Dendritic cell treated with granulocyte-macrophage colony-stimulating factor and Interleukin-4, amounts not matched to agents 40 ng/mL and 50 ng/mL, for 4 days (primary cell): ENCODE measurements at regions not wholly inside any gene's neighbourhood (a gene's known extent, or its start where the extent isn't known, plus 50 kb on each side); places are given as distances from the start of the nearest gene placed in this dataset.

Source experiments
- H3K27ac Mint-ChIP-seq: one replicate; pipeline ENCODE4 v1.8.0; 2022; ENCODE audit warnings: mild to moderate bottlenecking, mixed read lengths
- H3K27me3 Mint-ChIP-seq: one replicate; pipeline ENCODE4 v1.8.0; 2022; ENCODE audit warnings: mild to moderate bottlenecking, mixed read lengths
- H3K36me3 Mint-ChIP-seq: one replicate; pipeline ENCODE4 v1.8.0; 2022; ENCODE audit warnings: low read depth, mixed read lengths
- H3K4me1 Mint-ChIP-seq: one replicate; pipeline ENCODE4 v1.8.0; 2022; ENCODE audit warnings: low read depth, mixed read lengths
- H3K4me3 Mint-ChIP-seq: one replicate; pipeline ENCODE4 v1.8.0; 2022; ENCODE audit warnings: mild to moderate bottlenecking, moderate library complexity, mixed read lengths
- H3K9me3 Mint-ChIP-seq: one replicate; pipeline ENCODE4 v1.8.0; 2022; ENCODE audit warnings: mixed read lengths
- intact Hi-C: fragments of 100-400 bp; cut with micrococcal nuclease; formaldehyde crosslinking; loops from one replicate; pipeline ENCODE4 v1.15.0; 2022

- Mint-ChIP-seq H3K4me1 (no peaks in the 10 kb centered on the region), H3K4me3 (no peak overlapping the region), H3K27me3 (no peaks in the 10 kb centered on the region), H3K9me3 (peaks cover 8% of the 10 kb centered on the region), H3K27ac (no peak overlapping the region), H3K36me3 (no peaks in the 10 kb centered on the region)
- intact Hi-C loops, result no loop called here
Observed at GRCh38 chr13:62635161-62635560, 1219.5 kb upstream of the PCDH20 start.

- intact Hi-C loops, result no loop called here
- H3K9me3 Mint-ChIP-seq, result peaks cover 8% of the 10 kb centered on the region
- no peaks in the 10 kb centered on the region for H3K36me3 Mint-ChIP-seq
- H3K4me1 Mint-ChIP-seq, result no peaks in the 10 kb centered on the region
- H3K4me3 Mint-ChIP-seq, result no peak overlapping the region
- no peak overlapping the region for H3K27ac Mint-ChIP-seq
- no peaks in the 10 kb centered on the region for H3K27me3 Mint-ChIP-seq
Observed at GRCh38 chr13:62633448-62633847, 1217.8 kb upstream of the PCDH20 start.

- no peak overlapping the region for H3K4me3 Mint-ChIP-seq
Observed at GRCh38 chr13:62631619-62632018, 1216.0 kb upstream of the PCDH20 start.

GRCh38 chr13:62631124-62631523 lies 1215.5 kb upstream of the PCDH20 start:
- H3K4me3 Mint-ChIP-seq, result no peak overlapping the region
- intact Hi-C loops, result no loop called here
- no peaks in the 10 kb centered on the region for H3K27me3 Mint-ChIP-seq
- H3K27ac Mint-ChIP-seq, result no peak overlapping the region
- no peaks in the 10 kb centered on the region for H3K4me1 Mint-ChIP-seq
- no peaks in the 10 kb centered on the region for H3K36me3 Mint-ChIP-seq
- H3K9me3 Mint-ChIP-seq, result no peaks in the 10 kb centered on the region

More at GRCh38 chr13:62631619-62632018, 1216.0 kb upstream of the PCDH20 start:
- intact Hi-C loops, result no loop called here
- no peaks in the 10 kb centered on the region for H3K36me3 Mint-ChIP-seq
- H3K27ac Mint-ChIP-seq, result no peak overlapping the region
- peaks cover 2% of the 10 kb centered on the region for H3K9me3 Mint-ChIP-seq
- H3K4me1 Mint-ChIP-seq, result no peaks in the 10 kb centered on the region
- H3K27me3 Mint-ChIP-seq, result no peaks in the 10 kb centered on the region

- no peak overlapping the region for H3K4me3 Mint-ChIP-seq
- no peaks in the 10 kb centered on the region for H3K27me3 Mint-ChIP-seq
- no peaks in the 10 kb centered on the region for H3K36me3 Mint-ChIP-seq
- peaks cover 11% of the 10 kb centered on the region for H3K9me3 Mint-ChIP-seq
- H3K4me1 Mint-ChIP-seq, result no peaks in the 10 kb centered on the region
- no peak overlapping the region for H3K27ac Mint-ChIP-seq
- intact Hi-C loops, result no loop called here
Observed at GRCh38 chr13:62629618-62630017, 1214.0 kb upstream of the PCDH20 start.

- H3K27me3 Mint-ChIP-seq, result no peaks in the 10 kb centered on the region
- no peak overlapping the region for H3K27ac Mint-ChIP-seq
- no peaks in the 10 kb centered on the region for H3K4me1 Mint-ChIP-seq
Observed at GRCh38 chr13:62627226-62627625, 1211.6 kb upstream of the PCDH20 start.

GRCh38 chr13:62626771-62627170 lies 1211.1 kb upstream of the PCDH20 start:
- Mint-ChIP-seq H3K4me3 (no peak overlapping the region), H3K27ac (no peak overlapping the region), H3K9me3 (peaks cover 11% of the 10 kb centered on the region), H3K36me3 (no peaks in the 10 kb centered on the region), H3K27me3 (no peaks in the 10 kb centered on the region), H3K4me1 (no peaks in the 10 kb centered on the region)
- intact Hi-C loops, result no loop called here

More at GRCh38 chr13:62627226-62627625, 1211.6 kb upstream of the PCDH20 start:
- H3K36me3 Mint-ChIP-seq, result no peaks in the 10 kb centered on the region
- peaks cover 11% of the 10 kb centered on the region for H3K9me3 Mint-ChIP-seq
- no peak overlapping the region for H3K4me3 Mint-ChIP-seq
- intact Hi-C loops, result no loop called here

- H3K27me3 Mint-ChIP-seq, result no peaks in the 10 kb centered on the region
- intact Hi-C loops, result no loop called here
- H3K9me3 Mint-ChIP-seq, result peaks cover 20% of the 10 kb centered on the region
- no peaks in the 10 kb centered on the region for H3K36me3 Mint-ChIP-seq
- H3K4me1 Mint-ChIP-seq, result no peaks in the 10 kb centered on the region
- H3K4me3 Mint-ChIP-seq, result no peak overlapping the region
- H3K27ac Mint-ChIP-seq, result no peak overlapping the region
Observed at GRCh38 chr13:62625214-62625881, 1209.7 kb upstream of the PCDH20 start.

GRCh38 chr13:62613819-62614218 lies 1198.2 kb upstream of the PCDH20 start:
- Mint-ChIP-seq H3K27me3 (no peaks in the 10 kb centered on the region), H3K36me3 (no peaks in the 10 kb centered on the region), H3K27ac (no peak overlapping the region), H3K4me1 (no peaks in the 10 kb centered on the region), H3K9me3 (peaks cover 23% of the 10 kb centered on the region), H3K4me3 (no peak overlapping the region)
- intact Hi-C loops, result no loop called here

GRCh38 chr13:62611343-62611742 lies 1195.7 kb upstream of the PCDH20 start:
- peaks cover 43% of the 10 kb centered on the region for H3K9me3 Mint-ChIP-seq
- H3K27me3 Mint-ChIP-seq, result no peaks in the 10 kb centered on the region
- no peak overlapping the region for H3K27ac Mint-ChIP-seq
- H3K4me1 Mint-ChIP-seq, result no peaks in the 10 kb centered on the region
- no peak overlapping the region for H3K4me3 Mint-ChIP-seq
- intact Hi-C loops, result no loop called here
- no peaks in the 10 kb centered on the region for H3K36me3 Mint-ChIP-seq

GRCh38 chr13:62598708-62599107 lies 1183.1 kb upstream of the PCDH20 start:
- H3K4me1 Mint-ChIP-seq, result no peaks in the 10 kb centered on the region
- H3K9me3 Mint-ChIP-seq, result peaks cover 13% of the 10 kb centered on the region
- no peak overlapping the region for H3K4me3 Mint-ChIP-seq
- H3K27ac Mint-ChIP-seq, result no peak overlapping the region
- intact Hi-C loops, result no loop called here
- no peaks in the 10 kb centered on the region for H3K36me3 Mint-ChIP-seq
- no peaks in the 10 kb centered on the region for H3K27me3 Mint-ChIP-seq

GRCh38 chr13:62595976-62596375 lies 1180.3 kb upstream of the PCDH20 start:
- Mint-ChIP-seq H3K4me1 (no peaks in the 10 kb centered on the region), H3K9me3 (peaks cover 13% of the 10 kb centered on the region), H3K36me3 (no peaks in the 10 kb centered on the region), H3K27ac (no peak overlapping the region), H3K4me3 (no peak overlapping the region), H3K27me3 (no peaks in the 10 kb centered on the region)
- intact Hi-C loops, result no loop called here

- H3K27ac Mint-ChIP-seq, result no peak overlapping the region
- no peaks in the 10 kb centered on the region for H3K36me3 Mint-ChIP-seq
- H3K27me3 Mint-ChIP-seq, result no peaks in the 10 kb centered on the region
- intact Hi-C loops, result no loop called here
- H3K4me3 Mint-ChIP-seq, result no peak overlapping the region
- peaks cover 13% of the 10 kb centered on the region for H3K9me3 Mint-ChIP-seq
- H3K4me1 Mint-ChIP-seq, result no peaks in the 10 kb centered on the region
Observed at GRCh38 chr13:62593804-62594203, 1178.2 kb upstream of the PCDH20 start.

GRCh38 chr13:62583466-62583865 lies 1167.8 kb upstream of the PCDH20 start:
- intact Hi-C loops, result no loop called here
- no peak overlapping the region for H3K4me3 Mint-ChIP-seq
- no peaks in the 10 kb centered on the region for H3K9me3 Mint-ChIP-seq
- H3K36me3 Mint-ChIP-seq, result no peaks in the 10 kb centered on the region
- no peaks in the 10 kb centered on the region for H3K4me1 Mint-ChIP-seq
- no peaks in the 10 kb centered on the region for H3K27me3 Mint-ChIP-seq
- H3K27ac Mint-ChIP-seq, result no peak overlapping the region

- no peaks in the 10 kb centered on the region for H3K36me3 Mint-ChIP-seq
- H3K27ac Mint-ChIP-seq, result no peak overlapping the region
- no peaks in the 10 kb centered on the region for H3K4me1 Mint-ChIP-seq
- no peak overlapping the region for H3K4me3 Mint-ChIP-seq
- H3K27me3 Mint-ChIP-seq, result no peaks in the 10 kb centered on the region
- intact Hi-C loops, result no loop called here
- no peaks in the 10 kb centered on the region for H3K9me3 Mint-ChIP-seq
Observed at GRCh38 chr13:62578402-62578801, 1162.8 kb upstream of the PCDH20 start.
